GM18870 (cell line): ENCODE measurements at regions not wholly inside any gene's neighbourhood (a gene's known extent, or its start where the extent isn't known, plus 50 kb on each side); places are given as distances from the start of the nearest gene placed in this dataset.
A peak's percentile ranks its signal among the peaks of the same experiment; 100 is the strongest.

Experiments
- ATAC-seq: cut with Tn5 transposase; IDR thresholded peaks from one replicate; pipeline ENCODE4 v1.9.1; 2021; ENCODE audit warnings: moderate library complexity; ENCODE audit not compliant: unreplicated experiment

GRCh38 chr15:99507504-99508310 lies 58.1 kb upstream of the MEF2A start:
- ATAC-seq, result no peak

GRCh38 chr15:99508311-99508645 lies 57.5 kb upstream of the MEF2A start:
- ATAC-seq, result no peak

DNA sequence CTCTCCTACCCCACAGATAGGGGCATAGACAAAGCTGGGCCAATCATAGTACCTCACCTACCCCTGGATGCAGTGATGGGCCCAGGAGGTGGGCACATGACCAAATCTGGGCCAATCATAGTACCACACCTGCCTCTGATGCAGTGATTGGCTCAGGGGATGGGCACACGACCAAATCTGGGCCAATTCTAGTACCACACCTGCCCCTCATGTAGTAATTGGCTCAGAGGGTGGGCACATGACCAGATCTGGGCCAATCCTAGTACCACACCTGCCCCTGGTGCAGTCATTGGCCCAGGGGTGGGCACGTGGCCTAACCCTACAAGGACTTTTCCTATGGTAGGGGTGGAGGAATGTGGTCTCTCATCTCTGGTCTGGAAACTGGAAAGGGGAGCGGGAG lies 56.9 kb upstream of the MEF2A start:
- no peak for ATAC-seq

DNA sequence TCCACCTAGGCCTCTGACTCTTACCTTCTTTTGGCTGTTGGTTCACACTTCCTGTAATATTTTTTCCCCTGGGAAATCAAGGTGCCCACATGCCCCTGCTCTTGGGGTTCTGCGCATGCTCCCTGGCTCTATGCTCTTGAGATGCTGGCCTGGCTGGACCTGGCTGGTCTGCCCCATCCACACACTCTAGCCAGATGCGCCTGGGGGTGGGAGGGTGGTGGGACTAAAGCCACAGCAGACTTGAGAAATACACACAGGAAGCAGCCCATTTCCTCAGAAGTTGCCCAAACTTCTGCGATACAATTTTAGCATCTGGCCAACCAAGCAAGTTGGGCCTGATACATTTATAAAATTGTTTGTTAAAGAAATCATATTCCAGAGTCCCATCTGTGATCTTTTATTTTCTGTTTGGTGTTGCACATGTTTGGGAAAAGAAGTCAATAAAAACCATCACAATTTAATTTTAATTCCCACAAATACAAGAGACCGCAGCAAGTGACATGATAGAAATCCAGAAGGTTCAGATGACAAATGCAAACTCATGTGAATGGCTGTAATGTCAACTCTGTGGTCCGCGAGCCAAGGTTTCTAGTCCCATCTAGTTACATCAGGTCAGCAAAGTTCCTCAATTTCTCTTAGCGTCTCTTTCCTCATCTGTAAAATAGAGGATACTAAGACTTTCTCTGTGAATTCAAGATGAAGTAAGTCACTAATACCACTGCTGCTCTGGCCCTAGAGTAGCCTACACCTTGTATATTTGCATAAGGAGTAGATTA lies 55.9 kb upstream of the MEF2A start:
- ATAC-seq, result no peak

DNA sequence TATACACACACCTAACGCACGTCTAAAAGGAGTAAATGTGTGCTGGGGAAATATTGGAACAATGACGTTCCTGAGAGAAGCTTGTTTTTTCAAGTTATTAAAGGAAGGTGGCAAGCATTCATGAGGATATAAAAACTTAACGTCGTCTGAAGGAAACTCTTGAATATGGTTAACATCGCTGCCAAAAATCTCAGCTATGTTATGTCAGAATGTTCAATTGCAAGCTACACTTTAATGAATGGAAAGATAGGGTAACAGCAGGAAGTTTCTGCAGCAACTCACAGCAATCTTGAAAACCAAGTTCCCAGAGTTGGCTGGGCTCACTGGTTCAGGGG lies 54.3 kb upstream of the MEF2A start:
- ATAC-seq, result no peak

GRCh38 chr15:99511866-99512661 lies 53.7 kb upstream of the MEF2A start:
- peak; percentile 61 for ATAC-seq

- no peak for ATAC-seq
These were observed 51.5 kb upstream of the MEF2A start for GRCh38 chr15:99514306-99514705.
